T-helper 2 cell (primary cell): ENCODE measurements at regions not wholly inside any gene's neighbourhood (a gene's known extent, or its start where the extent isn't known, plus 50 kb on each side); places are given as distances from the start of the nearest gene placed in this dataset.
"Not testable (repeated sequence)": the region's sequence is repeated elsewhere in the genome, so short reads cannot be mapped to it uniquely, and the experiment has no call there.

ENCODE experiments used
- DNase-seq, 5 experiments: peaks; one replicate each; pipeline versions ENCODE4 v3.0.0 to v3.0.0-alpha.2; 2012 to 2022

GRCh38 chr5:162487528-162488525, 420.3 kb downstream of the GABRG2 start:
- no peak for DNase-seq

GRCh38 chr5:162496100-162496808, 428.7 kb downstream of the GABRG2 start:
- no peak for DNase-seq

GRCh38 chr5:162497455-162497854, 429.9 kb downstream of the GABRG2 start:
- DNase-seq, result no peak

- DNase-seq, result no peak
These were observed 435.2 kb downstream of the GABRG2 start for GRCh38 chr5:162502780-162503179.

- no peak for DNase-seq
These were observed 436.2 kb downstream of the GABRG2 start for GRCh38 chr5:162503796-162504195.

GRCh38 chr5:162512935-162513565, 445.5 kb downstream of the GABRG2 start:
- DNase-seq, result no peak

- no peak for DNase-seq
These were observed 446.5 kb downstream of the GABRG2 start for GRCh38 chr5:162514116-162514515.

- DNase-seq, result no peak
These were observed 453.3 kb downstream of the GABRG2 start for GRCh38 chr5:162520878-162521277.

- no peak for DNase-seq
These were observed 461.6 kb downstream of the GABRG2 start for GRCh38 chr5:162529209-162529608.

GRCh38 chr5:162529886-162530285, 462.3 kb downstream of the GABRG2 start:
- no peak for DNase-seq

- no peak for DNase-seq
These were observed 475.9 kb downstream of the GABRG2 start for GRCh38 chr5:162543437-162543836.

- DNase-seq, result no peak
These were observed 477.3 kb downstream of the GABRG2 start for GRCh38 chr5:162544905-162545304.

- DNase-seq, result no peak
These were observed 482.7 kb downstream of the GABRG2 start for GRCh38 chr5:162550236-162550635.

GRCh38 chr5:162558120-162558519, 490.5 kb downstream of the GABRG2 start:
- no peak for DNase-seq

GRCh38 chr5:162567644-162568043, 500.1 kb downstream of the GABRG2 start:
- DNase-seq, result no peak

GRCh38 chr5:162573758-162574157, 506.2 kb downstream of the GABRG2 start:
- no peak for DNase-seq

- DNase-seq, result no peak
These were observed 524.2 kb downstream of the GABRG2 start for GRCh38 chr5:162591724-162592123.

- DNase-seq, result peak in 1 of 5 experiments; percentile 0
These were observed 526.3 kb downstream of the GABRG2 start for GRCh38 chr5:162593881-162594280.

GRCh38 chr5:162603443-162604070, 536.0 kb downstream of the GABRG2 start:
- DNase-seq, result no peak

- DNase-seq, result no peak
These were observed 540.3 kb downstream of the GABRG2 start for GRCh38 chr5:162607879-162608278.

- DNase-seq, result not testable (repeated sequence)
These were observed 554.2 kb downstream of the GABRG2 start for GRCh38 chr5:162621726-162622263.

GRCh38 chr5:162624110-162624509, 556.5 kb downstream of the GABRG2 start:
- no peak for DNase-seq
